Fibroblast of lung (primary cell): ENCODE measurements at regions not wholly inside any gene's neighbourhood (a gene's known extent, or its start where the extent isn't known, plus 50 kb on each side); places are given as distances from the start of the nearest gene placed in this dataset.

Source experiments
- DNase-seq, 2 donors: peaks; one replicate each; pipeline versions ENCODE4 v3.0.0 to v3.0.0-alpha.2; 2010; ENCODE audit warnings: low read depth in 2 of 2
- H2AFZ ChIP-seq: 2 replicates; pipeline ENCODE4 v1.5.1; 2012; ENCODE audit warnings: low read length, control low read depth, inconsistent platforms
- H3K27ac ChIP-seq: 2 replicates; pipeline ENCODE4 v1.5.1; 2011; ENCODE audit warnings: low read length, control low read depth; ENCODE audit not compliant: insufficient read depth
- H3K27me3 ChIP-seq: 2 replicates; pipeline ENCODE4 v1.5.1; 2011; ENCODE audit warnings: mild to moderate bottlenecking, low read length; ENCODE audit not compliant: control insufficient read depth, insufficient read depth
- H3K36me3 ChIP-seq: 2 replicates; pipeline ENCODE4 v1.5.1; 2011; ENCODE audit warnings: low read length; ENCODE audit not compliant: control insufficient read depth, insufficient read depth
- H3K4me1 ChIP-seq: 2 replicates; pipeline ENCODE4 v1.5.1; 2011; ENCODE audit warnings: low read length; ENCODE audit not compliant: control insufficient read depth, insufficient read depth; ENCODE audit errors: extremely low read depth
- H3K4me2 ChIP-seq: 2 replicates; pipeline ENCODE4 v1.5.1; 2011; ENCODE audit warnings: low read length, control low read depth; ENCODE audit not compliant: insufficient read depth; ENCODE audit errors: extremely low read depth
- H3K4me3 ChIP-seq, 4 experiments: fragments of 200-600 bp in 1 of 4; sonication (generic) in 1 of 4; replicated peaks in 1 of 4; 2 replicates each; pipeline ENCODE4 v1.5.1; 2011 to 2016; ENCODE audit warnings: low read length in 4 of 4, low read depth in 3 of 4, mild to moderate bottlenecking in 3 of 4, control low read depth in 2 of 4, inconsistent platforms in 1 of 4, mixed read lengths in 1 of 4; ENCODE audit not compliant: insufficient read depth in 1 of 4; ENCODE audit errors: control extremely low read depth in 1 of 4
- H3K79me2 ChIP-seq: 2 replicates; pipeline ENCODE4 v1.5.1; 2012; ENCODE audit warnings: mild to moderate bottlenecking, low read length, inconsistent platforms; ENCODE audit not compliant: control insufficient read depth, insufficient read depth
- H3K9ac ChIP-seq: 2 replicates; pipeline ENCODE4 v1.5.1; 2011; ENCODE audit warnings: mild to moderate bottlenecking, low read length, control low read depth; ENCODE audit not compliant: insufficient read depth
- H3K9me3 ChIP-seq: 2 replicates; pipeline ENCODE4 v1.5.1; 2012; ENCODE audit warnings: low read depth, low read length; ENCODE audit not compliant: control insufficient read depth, insufficient read depth
- H4K20me1 ChIP-seq: 2 replicates; pipeline ENCODE4 v1.5.1; 2011; ENCODE audit warnings: low read length; ENCODE audit not compliant: control insufficient read depth, insufficient read depth; ENCODE audit errors: extremely low read depth
- CTCF ChIP-seq, 2 donors: IDR thresholded peaks in 1 of 2; conservative IDR thresholded peaks in 1 of 2; 1 replicate in 1 of 2; 2 replicates in 1 of 2; pipeline ENCODE4 v1.5.1; 2011 to 2012; ENCODE audit warnings: low read length in 2 of 2, control low read depth in 1 of 2, inconsistent platforms in 1 of 2, low read depth in 1 of 2, mild to moderate bottlenecking in 1 of 2
- EZH2 ChIP-seq: IDR thresholded peaks from 2 replicates; pipeline ENCODE4 v1.5.1; 2012; ENCODE audit warnings: low read length, control low read depth, mild to moderate bottlenecking; ENCODE audit errors: missing control alignments

GRCh38 chr15:47993051-47993450 lies 127.7 kb upstream of the SLC24A5 start:
- Histone ChIP-seq H3K79me2 (no peaks in the 10 kb centered on the region), H4K20me1 (no peaks in the 10 kb centered on the region), H3K4me1 (no peaks in the 10 kb centered on the region), H3K4me2 (no peak overlapping the region), H3K9me3 (no peaks in the 10 kb centered on the region), H3K9ac (no peak overlapping the region), H3K27ac (no peak overlapping the region), H3K36me3 (no peaks in the 10 kb centered on the region), H2AFZ (no peak overlapping the region), H3K27me3 (no peaks in the 10 kb centered on the region), H3K4me3 (no peak overlapping the region)
- TF ChIP-seq CTCF (conservative IDR thresholded peaks at IDR 0.05 in 1 of 2, IDR thresholded peaks at IDR 0.05 in 1 of 2; ENCODE audit: low read depth in 1 of 2, low read length in 2 of 2) (no peak), EZH2 (no peak)
- no peak for DNase-seq

GRCh38 chr15:47997195-47998080 lies 123.4 kb upstream of the SLC24A5 start:
- H3K27me3 ChIP-seq, result peaks cover 2% of the 10 kb centered on the region
- H3K36me3 ChIP-seq, result no peaks in the 10 kb centered on the region
- H3K4me3 ChIP-seq, result no peak overlapping the region
- H3K9me3 ChIP-seq, result no peaks in the 10 kb centered on the region
- no peak overlapping the region for H2AFZ ChIP-seq
- TF ChIP-seq CTCF (conservative IDR thresholded peaks at IDR 0.05 in 1 of 2, IDR thresholded peaks at IDR 0.05 in 1 of 2; ENCODE audit: low read depth in 1 of 2, low read length in 2 of 2) (no peak), EZH2 (no peak)
- no peak for DNase-seq
- H3K9ac ChIP-seq, result no peak overlapping the region
- H3K4me2 ChIP-seq, result no peak overlapping the region
- H3K4me1 ChIP-seq, result no peaks in the 10 kb centered on the region
- H4K20me1 ChIP-seq, result no peaks in the 10 kb centered on the region
- no peak overlapping the region for H3K27ac ChIP-seq
- no peaks in the 10 kb centered on the region for H3K79me2 ChIP-seq

- H3K9me3 ChIP-seq, result no peaks in the 10 kb centered on the region
- no peak for DNase-seq
- H3K4me2 ChIP-seq, result no peak overlapping the region
- H3K4me3 ChIP-seq, result no peak overlapping the region
- no peak overlapping the region for H3K9ac ChIP-seq
- no peak overlapping the region for H3K27ac ChIP-seq
- no peaks in the 10 kb centered on the region for H4K20me1 ChIP-seq
- TF ChIP-seq EZH2, result no peak
- TF ChIP-seq CTCF (conservative IDR thresholded peaks at IDR 0.05 in 1 of 2, IDR thresholded peaks at IDR 0.05 in 1 of 2; ENCODE audit: low read depth in 1 of 2, low read length in 2 of 2), result no peak
- no peaks in the 10 kb centered on the region for H3K36me3 ChIP-seq
- H3K4me1 ChIP-seq, result no peaks in the 10 kb centered on the region
- no peaks in the 10 kb centered on the region for H3K79me2 ChIP-seq
- peaks cover 2% of the 10 kb centered on the region for H3K27me3 ChIP-seq
- H2AFZ ChIP-seq, result no peak overlapping the region
Observed at GRCh38 chr15:47998619-47999019, 122.2 kb upstream of the SLC24A5 start.
